ENCODE measurements at regions not wholly inside any gene's neighbourhood (a gene's known extent, or its start where the extent isn't known, plus 50 kb on each side); places are given as distances from the start of the nearest gene placed in this dataset.

- TF ChIP-seq SMAD1 (IDR thresholded peaks at IDR 0.05; ENCODE audit: low read depth, partially characterized antibody), result no peak
- TF ChIP-seq YY1 (IDR thresholded peaks at IDR 0.05; ENCODE audit: low read depth, low read length), result no peak
- TF ChIP-seq FOXK2 (IDR thresholded peaks at IDR 0.05), result no peak
- no peak for TF ChIP-seq IRF3 (IDR thresholded peaks at IDR 0.05)
- no peak for TF ChIP-seq CTCF (IDR thresholded peaks at IDR 0.05 in 2 of 3, conservative IDR thresholded peaks at IDR 0.05 in 1 of 3; ENCODE audit: control insufficient read depth in 2 of 3, extremely low read depth in 1 of 3, insufficient read depth in 1 of 3, low read depth in 3 of 3, low read length in 3 of 3)
- TF ChIP-seq BHLHE40 (IDR thresholded peaks at IDR 0.05; ENCODE audit: borderline replicate concordance in 1 of 2, low read depth in 2 of 2, low read length in 1 of 2), result no peak
- TF ChIP-seq MXI1 (IDR thresholded peaks at IDR 0.05; ENCODE audit: low read depth, low read length), result no peak
- no peak for TF ChIP-seq MEF2A (IDR thresholded peaks at IDR 0.05; ENCODE audit: insufficient read depth, low read depth, low read length)
- TF ChIP-seq RAD21 (IDR thresholded peaks at IDR 0.05; ENCODE audit: insufficient read depth, low read depth, low read length), result no peak
Observed at GRCh38 chr7:18393465-18394118, 102.0 kb upstream of the HDAC9 start.
